Activated T-helper 17 cell treated with anti-CD3 and anti-CD28 coated beads, Interleukin-2, amount 50 U/mL, for 72 hours (primary cell): ENCODE measurements at regions not wholly inside any gene's neighbourhood (a gene's known extent, or its start where the extent isn't known, plus 50 kb on each side); places are given as distances from the start of the nearest gene placed in this dataset.
A peak's percentile ranks its signal among the peaks of the same experiment; 100 is the strongest.
"Not testable (repeated sequence)": the region's sequence is repeated elsewhere in the genome, so short reads cannot be mapped to it uniquely, and the experiment has no call there.

Source experiments
- ATAC-seq: fragments of 150-1000 bp; cut with Tn5 transposase; replicated peaks from 2 replicates; pipeline ENCODE4 v1.10.0; 2021; ENCODE audit warnings: mild to moderate bottlenecking, moderate library complexity
- H3K27ac Mint-ChIP-seq: one replicate; pipeline ENCODE4 v1.8.0; 2022; ENCODE audit warnings: mixed read lengths
- H3K27me3 Mint-ChIP-seq: one replicate; pipeline ENCODE4 v1.8.0; 2022; ENCODE audit warnings: mixed read lengths
- H3K36me3 Mint-ChIP-seq: one replicate; pipeline ENCODE4 v1.8.0; 2022; ENCODE audit warnings: low read depth, mild to moderate bottlenecking, mixed read lengths
- H3K4me1 Mint-ChIP-seq: one replicate; pipeline ENCODE4 v1.8.0; 2022; ENCODE audit warnings: mixed read lengths
- H3K4me3 Mint-ChIP-seq: one replicate; pipeline ENCODE4 v1.8.0; 2022; ENCODE audit warnings: mild to moderate bottlenecking, mixed read lengths
- H3K9me3 Mint-ChIP-seq: one replicate; pipeline ENCODE4 v1.8.0; 2022; ENCODE audit warnings: mixed read lengths

GRCh38 chr9:7659766-7660165 is 139.8 kb downstream of the DMAC1 start:
- H3K4me3 Mint-ChIP-seq, result no peak overlapping the region
- no peak overlapping the region for H3K27ac Mint-ChIP-seq
- H3K9me3 Mint-ChIP-seq, result no peaks in the 10 kb centered on the region
- H3K36me3 Mint-ChIP-seq, result no peaks in the 10 kb centered on the region
- H3K4me1 Mint-ChIP-seq, result no peaks in the 10 kb centered on the region
- H3K27me3 Mint-ChIP-seq, result no peaks in the 10 kb centered on the region
- no peak for ATAC-seq

GRCh38 chr9:7656636-7657035 is 142.9 kb downstream of the DMAC1 start:
- Mint-ChIP-seq H3K4me1 (no peaks in the 10 kb centered on the region), H3K27me3 (no peaks in the 10 kb centered on the region), H3K27ac (no peak overlapping the region), H3K36me3 (no peaks in the 10 kb centered on the region), H3K4me3 (no peak overlapping the region), H3K9me3 (no peaks in the 10 kb centered on the region)
- no peak for ATAC-seq

- no peaks in the 10 kb centered on the region for H3K36me3 Mint-ChIP-seq
- no peak for ATAC-seq
- H3K4me3 Mint-ChIP-seq, result no peak overlapping the region
- no peak overlapping the region for H3K27ac Mint-ChIP-seq
- H3K9me3 Mint-ChIP-seq, result no peaks in the 10 kb centered on the region
- H3K27me3 Mint-ChIP-seq, result no peaks in the 10 kb centered on the region
- H3K4me1 Mint-ChIP-seq, result no peaks in the 10 kb centered on the region
Measured at GRCh38 chr9:7653262-7653661, 146.3 kb downstream of the DMAC1 start.

- no peak overlapping the region for H3K27ac Mint-ChIP-seq
- H3K4me3 Mint-ChIP-seq, result no peak overlapping the region
- H3K9me3 Mint-ChIP-seq, result peaks cover 7% of the 10 kb centered on the region
- no peaks in the 10 kb centered on the region for H3K27me3 Mint-ChIP-seq
- no peaks in the 10 kb centered on the region for H3K4me1 Mint-ChIP-seq
- no peaks in the 10 kb centered on the region for H3K36me3 Mint-ChIP-seq
- no peak for ATAC-seq
Measured at GRCh38 chr9:7640231-7640630, 159.3 kb downstream of the DMAC1 start.

- H3K4me3 Mint-ChIP-seq, result no peak overlapping the region
- peaks cover 7% of the 10 kb centered on the region for H3K9me3 Mint-ChIP-seq
- no peak for ATAC-seq
- no peaks in the 10 kb centered on the region for H3K4me1 Mint-ChIP-seq
- H3K27ac Mint-ChIP-seq, result no peak overlapping the region
- no peaks in the 10 kb centered on the region for H3K36me3 Mint-ChIP-seq
- no peaks in the 10 kb centered on the region for H3K27me3 Mint-ChIP-seq
Measured at GRCh38 chr9:7639471-7639870, 160.1 kb downstream of the DMAC1 start.

GRCh38 chr9:7636838-7637467 is 162.6 kb downstream of the DMAC1 start:
- Mint-ChIP-seq H3K4me1 (no peaks in the 10 kb centered on the region), H3K27me3 (no peaks in the 10 kb centered on the region), H3K9me3 (peaks cover 11% of the 10 kb centered on the region), H3K27ac (no peak overlapping the region), H3K36me3 (no peaks in the 10 kb centered on the region), H3K4me3 (no peak overlapping the region)
- ATAC-seq, result no peak

- ATAC-seq, result no peak
- Mint-ChIP-seq H3K4me1 (no peaks in the 10 kb centered on the region), H3K4me3 (no peak overlapping the region), H3K9me3 (peaks cover 8% of the 10 kb centered on the region), H3K27me3 (no peaks in the 10 kb centered on the region), H3K27ac (no peak overlapping the region), H3K36me3 (no peaks in the 10 kb centered on the region)
Measured at GRCh38 chr9:7636309-7636708, 163.3 kb downstream of the DMAC1 start.

GRCh38 chr9:7626571-7627029 is 173.0 kb downstream of the DMAC1 start:
- Mint-ChIP-seq H3K9me3 (peaks cover 17% of the 10 kb centered on the region), H3K27ac (peak overlapping the region; percentile 56), H3K4me3 (peak overlapping the region; percentile 28), H3K4me1 (peaks cover 16% of the 10 kb centered on the region)
- H3K27me3 Mint-ChIP-seq, H3K36me3 Mint-ChIP-seq: not testable (repeated sequence)
- ATAC-seq, result peak; percentile 6

GRCh38 chr9:7622481-7622880 is 177.1 kb downstream of the DMAC1 start:
- no peak overlapping the region for H3K4me3 Mint-ChIP-seq
- H3K27me3 Mint-ChIP-seq, result no peaks in the 10 kb centered on the region
- ATAC-seq, result no peak
- no peaks in the 10 kb centered on the region for H3K36me3 Mint-ChIP-seq
- no peak overlapping the region for H3K27ac Mint-ChIP-seq
- H3K4me1 Mint-ChIP-seq, result peaks cover 12% of the 10 kb centered on the region
- peaks cover under 1% of the 10 kb centered on the region for H3K9me3 Mint-ChIP-seq

- Mint-ChIP-seq H3K27ac (no peak overlapping the region), H3K9me3 (peaks cover 5% of the 10 kb centered on the region), H3K4me3 (no peak overlapping the region), H3K4me1 (peaks cover 24% of the 10 kb centered on the region), H3K27me3 (no peaks in the 10 kb centered on the region), H3K36me3 (no peaks in the 10 kb centered on the region)
- ATAC-seq, result no peak
Measured at GRCh38 chr9:7615344-7615743, 184.2 kb downstream of the DMAC1 start.

- peaks cover 5% of the 10 kb centered on the region for H3K9me3 Mint-ChIP-seq
- H3K4me1 Mint-ChIP-seq, result peaks cover 24% of the 10 kb centered on the region
- peak overlapping the region; percentile 53 for H3K4me3 Mint-ChIP-seq
- H3K36me3 Mint-ChIP-seq, result no peaks in the 10 kb centered on the region
- H3K27ac Mint-ChIP-seq, result peak overlapping the region; percentile 61
- ATAC-seq, result peak; percentile 50
- H3K27me3 Mint-ChIP-seq, result no peaks in the 10 kb centered on the region
Measured at GRCh38 chr9:7613931-7614330, 185.6 kb downstream of the DMAC1 start.

GRCh38 chr9:7608261-7608660 is 191.3 kb downstream of the DMAC1 start:
- ATAC-seq, result no peak
- H3K4me3 Mint-ChIP-seq, result no peak overlapping the region
- no peak overlapping the region for H3K27ac Mint-ChIP-seq
- no peaks in the 10 kb centered on the region for H3K27me3 Mint-ChIP-seq
- no peaks in the 10 kb centered on the region for H3K9me3 Mint-ChIP-seq
- H3K36me3 Mint-ChIP-seq, result no peaks in the 10 kb centered on the region
- peaks cover 1% of the 10 kb centered on the region for H3K4me1 Mint-ChIP-seq

GRCh38 chr9:7607421-7607820 is 192.2 kb downstream of the DMAC1 start:
- H3K4me1 Mint-ChIP-seq, result no peaks in the 10 kb centered on the region
- no peaks in the 10 kb centered on the region for H3K36me3 Mint-ChIP-seq
- H3K9me3 Mint-ChIP-seq, result no peaks in the 10 kb centered on the region
- no peak overlapping the region for H3K27ac Mint-ChIP-seq
- H3K27me3 Mint-ChIP-seq, result no peaks in the 10 kb centered on the region
- ATAC-seq, result no peak
- no peak overlapping the region for H3K4me3 Mint-ChIP-seq

GRCh38 chr9:7606591-7606990 is 193.0 kb downstream of the DMAC1 start:
- H3K27me3 Mint-ChIP-seq, result no peaks in the 10 kb centered on the region
- H3K9me3 Mint-ChIP-seq, result no peaks in the 10 kb centered on the region
- no peaks in the 10 kb centered on the region for H3K4me1 Mint-ChIP-seq
- H3K36me3 Mint-ChIP-seq, result no peaks in the 10 kb centered on the region
- H3K27ac Mint-ChIP-seq, result no peak overlapping the region
- no peak for ATAC-seq
- H3K4me3 Mint-ChIP-seq, result no peak overlapping the region

- Mint-ChIP-seq H3K27me3 (no peaks in the 10 kb centered on the region), H3K9me3 (no peaks in the 10 kb centered on the region), H3K4me1 (no peaks in the 10 kb centered on the region), H3K4me3 (no peak overlapping the region), H3K27ac (no peak overlapping the region), H3K36me3 (no peaks in the 10 kb centered on the region)
- no peak for ATAC-seq
Measured at GRCh38 chr9:7601739-7602138, 197.8 kb downstream of the DMAC1 start.

- Mint-ChIP-seq H3K27ac (no peak overlapping the region), H3K4me3 (no peak overlapping the region), H3K36me3 (no peaks in the 10 kb centered on the region), H3K9me3 (peaks cover 15% of the 10 kb centered on the region), H3K4me1 (no peaks in the 10 kb centered on the region), H3K27me3 (no peaks in the 10 kb centered on the region)
- no peak for ATAC-seq
Measured at GRCh38 chr9:7597716-7598115, 201.9 kb downstream of the DMAC1 start.
